NB4 (cell line): ENCODE measurements at regions not wholly inside any gene's neighbourhood (a gene's known extent, or its start where the extent isn't known, plus 50 kb on each side); places are given as distances from the start of the nearest gene placed in this dataset.

Source experiments
- DNase-seq: peaks from one replicate; pipeline ENCODE4 v3.0.0; 2010; ENCODE audit warnings: low read depth
- H3K4me3 ChIP-seq: one replicate; pipeline ENCODE4 v1.5.1; 2011; ENCODE audit warnings: mild to moderate bottlenecking, low read depth, low read length, moderate library complexity
- CTCF ChIP-seq: IDR thresholded peaks from one replicate; pipeline ENCODE4 v1.5.1; 2012; ENCODE audit warnings: low read depth, low read length
- MAX ChIP-seq: IDR thresholded peaks from 2 replicates; pipeline ENCODE4 v1.6.1; 2011; ENCODE audit warnings: low read depth, low read length
- MYC ChIP-seq: IDR thresholded peaks from 2 replicates; pipeline ENCODE4 v1.6.1; 2011; ENCODE audit warnings: low read depth, low read length
- POLR2A ChIP-seq: IDR thresholded peaks from 2 replicates; pipeline ENCODE4 v1.6.1; 2011; ENCODE audit warnings: mild to moderate bottlenecking; ENCODE audit not compliant: insufficient read length; ENCODE audit errors: extremely low read depth

GRCh38 chr13:84649853-84650252, 767.6 kb upstream of the SLITRK1 start:
- no peak overlapping the region for H3K4me3 ChIP-seq
- no peak for TF ChIP-seq POLR2A
- no peak for TF ChIP-seq MAX
- TF ChIP-seq CTCF: no peak
- TF ChIP-seq MYC: no peak
- DNase-seq: no peak

GRCh38 chr13:84648069-84648640, 765.9 kb upstream of the SLITRK1 start:
- TF ChIP-seq POLR2A (no peak), CTCF (no peak)
- no peak for DNase-seq
- H3K4me3 ChIP-seq: no peak overlapping the region

- no peak overlapping the region for H3K4me3 ChIP-seq
- TF ChIP-seq MYC: no peak
- DNase-seq: no peak
These were observed 764.7 kb upstream of the SLITRK1 start for GRCh38 chr13:84646957-84647356.

- DNase-seq: peak; percentile 3
- no peak overlapping the region for H3K4me3 ChIP-seq
- TF ChIP-seq MAX: no peak
- TF ChIP-seq POLR2A: no peak
- no peak for TF ChIP-seq MYC
- no peak for TF ChIP-seq CTCF
These were observed 763.1 kb upstream of the SLITRK1 start for GRCh38 chr13:84645196-84646012.

- H3K4me3 ChIP-seq: no peak overlapping the region
- DNase-seq: no peak
- TF ChIP-seq POLR2A (no peak), MYC (no peak), CTCF (no peak), MAX (no peak)
These were observed 759.2 kb upstream of the SLITRK1 start for GRCh38 chr13:84641491-84641890.

GRCh38 chr13:84640691-84641090, 758.4 kb upstream of the SLITRK1 start:
- TF ChIP-seq MYC (no peak), CTCF (no peak), MAX (no peak), POLR2A (no peak)
- DNase-seq: no peak
- H3K4me3 ChIP-seq: no peak overlapping the region
